Forelimb muscle (tissue), 1 donor: ENCODE measurements at regions not wholly inside any gene's neighbourhood (a gene's known extent, or its start where the extent isn't known, plus 50 kb on each side); places are given as distances from the start of the nearest gene placed in this dataset.

Experiments used
- DNase-seq: peaks from one replicate; pipeline ENCODE4 v3.0.0-alpha.2; 2013; ENCODE audit warnings: low read depth

GRCh38 chr4:89551191-89551590 is 243.6 kb upstream of the GPRIN3 start:
- no peak for DNase-seq

GRCh38 chr4:89549907-89550306 is 242.3 kb upstream of the GPRIN3 start:
- DNase-seq = no peak

- DNase-seq = no peak
Measured at GRCh38 chr4:89545315-89545714, 237.7 kb upstream of the GPRIN3 start.

- no peak for DNase-seq
Measured at GRCh38 chr4:89541998-89542397, 234.4 kb upstream of the GPRIN3 start.

GRCh38 chr4:89539797-89540711 is 232.5 kb upstream of the GPRIN3 start:
- no peak for DNase-seq

GRCh38 chr4:89539374-89539773 is 231.8 kb upstream of the GPRIN3 start:
- no peak for DNase-seq

- no peak for DNase-seq
Measured at GRCh38 chr4:89538886-89539285, 231.3 kb upstream of the GPRIN3 start.

- no peak for DNase-seq
Measured at GRCh38 chr4:89538171-89538570, 230.6 kb upstream of the GPRIN3 start.

GRCh38 chr4:89537281-89537680 is 229.7 kb upstream of the GPRIN3 start:
- DNase-seq = no peak

- DNase-seq = no peak
Measured at GRCh38 chr4:89535251-89535650, 227.7 kb upstream of the GPRIN3 start.

- DNase-seq = no peak
Measured at GRCh38 chr4:89534356-89534755, 226.8 kb upstream of the GPRIN3 start.

- no peak for DNase-seq
Measured at GRCh38 chr4:89531932-89532640, 224.5 kb upstream of the GPRIN3 start.

GRCh38 chr4:89528526-89529133 is 221.0 kb upstream of the GPRIN3 start:
- DNase-seq = no peak

GRCh38 chr4:89521826-89522225 is 214.2 kb upstream of the GPRIN3 start:
- DNase-seq = no peak

GRCh38 chr4:89519771-89520320 is 212.2 kb upstream of the GPRIN3 start:
- no peak for DNase-seq

GRCh38 chr4:89518259-89518658 is 210.7 kb upstream of the GPRIN3 start:
- no peak for DNase-seq

- no peak for DNase-seq
Measured at GRCh38 chr4:89514811-89515210, 207.2 kb upstream of the GPRIN3 start.

GRCh38 chr4:89511776-89512175 is 204.2 kb upstream of the GPRIN3 start:
- DNase-seq = no peak

- DNase-seq = no peak
Measured at GRCh38 chr4:89509708-89510281, 202.2 kb upstream of the GPRIN3 start.

GRCh38 chr4:89506866-89507491 is 199.4 kb upstream of the GPRIN3 start:
- no peak for DNase-seq

GRCh38 chr4:89502581-89502980 is 195.0 kb upstream of the GPRIN3 start:
- DNase-seq = no peak
